ENCODE measurements at regions not wholly inside any gene's neighbourhood (a gene's known extent, or its start where the extent isn't known, plus 50 kb on each side); places are given as distances from the start of the nearest gene placed in this dataset.

GRCh38 chr2:53473236-53473635 is 294.4 kb upstream of the CHAC2 start:
- H3K9me3 ChIP-seq (ENCODE audit: control insufficient read depth, insufficient read depth, low read length), result no peaks in the 10 kb centered on the region
- H3K27ac ChIP-seq (ENCODE audit: low read depth, low read length), result no peak overlapping the region
- H4K20me1 ChIP-seq (ENCODE audit: control insufficient read depth, insufficient read depth, low read depth, low read length), result no peaks in the 10 kb centered on the region
- H3K36me3 ChIP-seq (ENCODE audit: control insufficient read depth, low read length), result no peaks in the 10 kb centered on the region
- TF ChIP-seq EZH2phosphoT487 (IDR thresholded peaks at IDR 0.05; ENCODE audit: borderline replicate concordance, low read length) (no peak), CTCF (IDR thresholded peaks at IDR 0.05; ENCODE audit: low read depth, low read length, poor library complexity, severe bottlenecking) (no peak)
- H3K4me1 ChIP-seq (ENCODE audit: control insufficient read depth, low read length), result no peaks in the 10 kb centered on the region
- H3K27me3 ChIP-seq (ENCODE audit: control insufficient read depth, low read length), result no peaks in the 10 kb centered on the region
- H3K4me3 ChIP-seq (ENCODE audit: low read length), result no peak overlapping the region
- no peaks in the 10 kb centered on the region for H3K79me2 ChIP-seq (ENCODE audit: control insufficient read depth, low read length)
- H3K9me2 ChIP-seq (replicated peaks; ENCODE audit: control insufficient read depth, low read length), result no peaks in the 10 kb centered on the region
- no peaks in the 10 kb centered on the region for H3F3A ChIP-seq (ENCODE audit: control insufficient read depth, insufficient read depth)
- H3K4me2 ChIP-seq (ENCODE audit: low read length), result no peak overlapping the region

DNA sequence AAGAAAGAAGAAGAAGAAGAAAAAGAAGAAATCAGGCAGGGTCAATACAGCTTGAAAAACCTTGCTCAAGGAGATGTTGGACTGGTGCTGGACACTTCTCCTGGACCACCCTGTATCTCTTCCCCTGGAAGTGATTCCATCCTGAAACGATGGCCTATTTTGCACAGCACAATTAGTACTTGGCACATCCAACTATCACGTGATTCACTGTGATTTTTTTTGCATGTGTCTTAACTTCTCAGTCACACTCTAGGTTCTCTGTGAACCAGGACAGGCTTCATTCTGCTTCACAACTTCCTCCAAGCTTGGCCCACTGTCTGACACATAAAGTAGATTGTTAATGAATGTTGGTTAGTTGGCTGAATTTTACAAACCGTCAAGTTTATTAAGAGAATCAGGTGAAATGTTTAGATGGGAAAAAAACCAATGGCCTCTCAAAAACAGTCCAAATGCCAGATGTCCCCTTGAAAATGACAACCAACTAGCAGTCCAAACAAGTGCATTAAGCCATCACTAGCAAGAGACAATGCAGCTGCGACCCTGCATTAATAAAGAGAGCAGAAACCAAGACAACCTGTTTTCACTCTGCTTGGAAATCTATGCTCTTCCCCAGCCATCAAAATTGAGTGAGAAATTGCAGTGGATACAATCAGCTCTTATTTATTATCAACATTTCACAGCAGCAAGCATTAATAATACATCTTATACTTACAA is 300.0 kb upstream of the CHAC2 start:
- no peak overlapping the region for H3K4me3 ChIP-seq (ENCODE audit: low read length)

GRCh38 chr2:53463806-53464726 is 303.5 kb upstream of the CHAC2 start:
- TF ChIP-seq EZH2phosphoT487 (IDR thresholded peaks at IDR 0.05; ENCODE audit: borderline replicate concordance, low read length), result no peak
- TF ChIP-seq CTCF (IDR thresholded peaks at IDR 0.05; ENCODE audit: low read depth, low read length, poor library complexity, severe bottlenecking), result no peak
- no peaks in the 10 kb centered on the region; the same call in 1 of the 2 replicates for H3K27me3 ChIP-seq (ENCODE audit: control insufficient read depth, low read length)

More for the DNA sequence above, 300.0 kb upstream of the CHAC2 start:
- TF ChIP-seq CTCF (IDR thresholded peaks at IDR 0.05; ENCODE audit: low read depth, low read length, poor library complexity, severe bottlenecking), result no peak
- no peak for TF ChIP-seq EZH2phosphoT487 (IDR thresholded peaks at IDR 0.05; ENCODE audit: borderline replicate concordance, low read length)
- no peaks in the 10 kb centered on the region for H4K20me1 ChIP-seq (ENCODE audit: control insufficient read depth, insufficient read depth, low read depth, low read length)
- no peaks in the 10 kb centered on the region for H3K9me2 ChIP-seq (replicated peaks; ENCODE audit: control insufficient read depth, low read length)
- H3K79me2 ChIP-seq (ENCODE audit: control insufficient read depth, low read length), result no peaks in the 10 kb centered on the region
- H3K9me3 ChIP-seq (ENCODE audit: control insufficient read depth, insufficient read depth, low read length), result no peaks in the 10 kb centered on the region
- no peaks in the 10 kb centered on the region for H3K4me1 ChIP-seq (ENCODE audit: control insufficient read depth, low read length)
- H3F3A ChIP-seq (ENCODE audit: control insufficient read depth, insufficient read depth), result no peaks in the 10 kb centered on the region
- no peaks in the 10 kb centered on the region; the same call in 1 of the 2 replicates for H3K27me3 ChIP-seq (ENCODE audit: control insufficient read depth, low read length)
- H3K36me3 ChIP-seq (ENCODE audit: control insufficient read depth, low read length), result no peaks in the 10 kb centered on the region
- H3K27ac ChIP-seq (ENCODE audit: low read depth, low read length), result no peak overlapping the region
- no peak overlapping the region for H3K4me2 ChIP-seq (ENCODE audit: low read length)

More at GRCh38 chr2:53463806-53464726, 303.5 kb upstream of the CHAC2 start:
- Histone ChIP-seq H3K4me3 (ENCODE audit: low read length) (no peak overlapping the region), H3K79me2 (ENCODE audit: control insufficient read depth, low read length) (no peaks in the 10 kb centered on the region), H3K27ac (ENCODE audit: low read depth, low read length) (no peak overlapping the region), H3K4me2 (ENCODE audit: low read length) (no peak overlapping the region), H3K36me3 (ENCODE audit: control insufficient read depth, low read length) (no peaks in the 10 kb centered on the region), H4K20me1 (ENCODE audit: control insufficient read depth, insufficient read depth, low read depth, low read length) (no peaks in the 10 kb centered on the region), H3K4me1 (ENCODE audit: control insufficient read depth, low read length) (no peaks in the 10 kb centered on the region), H3F3A (ENCODE audit: control insufficient read depth, insufficient read depth) (no peaks in the 10 kb centered on the region), H3K9me2 (replicated peaks; ENCODE audit: control insufficient read depth, low read length) (no peaks in the 10 kb centered on the region), H3K9me3 (ENCODE audit: control insufficient read depth, insufficient read depth, low read length) (no peaks in the 10 kb centered on the region)

Data from DOHH2 (cell line).